Body of pancreas (tissue), 4 donors: ENCODE measurements at regions not wholly inside any gene's neighbourhood (a gene's known extent, or its start where the extent isn't known, plus 50 kb on each side); places are given as distances from the start of the nearest gene placed in this dataset.

Source experiments
- CTCF ChIP-seq, 7 experiments: fragments of 450-650 bp in 4 of 7; fragments of 200-600 bp in 3 of 7; sonication (generic) in 3 of 7; IDR thresholded peaks; one replicate each; pipeline ENCODE4 v1.5.1; 2016 to 2019; ENCODE audit warnings: antibody characterized with exemption in 7 of 7
- POLR2A ChIP-seq, 3 donors: fragments of 450-650 bp; IDR thresholded peaks; one replicate each; pipeline ENCODE4 v1.6.1; 2016; ENCODE audit warnings: antibody characterized with exemption in 3 of 3, mild to moderate bottlenecking in 2 of 3

- TF ChIP-seq CTCF (IDR thresholded peaks at IDR 0.05) = no peak
- no peak for TF ChIP-seq POLR2A (IDR thresholded peaks at IDR 0.05)
These were observed 72.4 kb upstream of the ADCY1 start for GRCh38 chr7:45501791-45502190.
